ENCODE measurements at regions not wholly inside any gene's neighbourhood (a gene's known extent, or its start where the extent isn't known, plus 50 kb on each side); places are given as distances from the start of the nearest gene placed in this dataset.

DNA sequence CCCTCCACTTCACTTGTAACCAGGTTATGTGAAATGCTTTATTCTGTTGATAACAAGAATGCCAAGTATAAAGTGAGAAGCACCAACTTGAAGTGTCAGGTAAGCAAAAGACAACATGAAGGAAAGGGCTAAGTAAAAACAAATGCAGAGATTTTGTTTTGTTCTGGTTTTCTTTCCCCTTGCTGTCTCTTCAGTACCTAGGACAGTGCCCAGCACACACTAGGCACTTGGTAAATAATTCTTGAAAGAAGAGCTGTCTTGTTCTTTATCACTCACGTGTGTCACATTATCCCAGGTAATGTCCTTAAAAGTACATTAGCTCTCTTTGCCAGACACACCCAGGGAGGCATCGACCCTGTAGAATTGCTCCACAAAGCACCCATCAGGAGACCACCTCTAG lies 350.0 kb upstream of the IRAK1BP1 start:
- Histone ChIP-seq H3K4me1 (ENCODE audit: insufficient read depth, low read length) (no peaks in the 10 kb centered on the region), H3K36me3 (ENCODE audit: insufficient read depth, low read length) (no peaks in the 10 kb centered on the region), H3K27me3 (ENCODE audit: insufficient read depth, low read length, poor library complexity) (no peaks in the 10 kb centered on the region), H3K4me3 (ENCODE audit: low read depth in 1 of 2, low read length in 2 of 2) (no peak overlapping the region), H4K20me1 (ENCODE audit: insufficient read depth, low read length) (no peaks in the 10 kb centered on the region), H2AFZ (ENCODE audit: low read depth, low read length) (no peak overlapping the region), H3K4me2 (ENCODE audit: insufficient read depth, low read length) (no peak overlapping the region), H3K79me2 (ENCODE audit: insufficient read depth, low read length) (no peaks in the 10 kb centered on the region), H3K9me3 (ENCODE audit: insufficient read depth, low read length, severe bottlenecking) (no peaks in the 10 kb centered on the region), H3K27ac (ENCODE audit: low read length) (no peak overlapping the region), H3K9ac (ENCODE audit: low read depth, low read length) (no peak overlapping the region)
- DNase-seq, result no peak
- TF ChIP-seq CTCF (IDR thresholded peaks at IDR 0.05; ENCODE audit: borderline replicate concordance, extremely low read depth, low read length, poor library complexity, severe bottlenecking) (no peak), EZH2 (IDR thresholded peaks at IDR 0.05; ENCODE audit: borderline replicate concordance, low read depth, low read length, severe bottlenecking) (no peak)
- ATAC-seq (ENCODE audit: insufficient read depth, low read depth), result no peak

GRCh38 chr6:78523622-78524021 lies 343.7 kb upstream of the IRAK1BP1 start:
- no peak overlapping the region for H3K4me2 ChIP-seq (ENCODE audit: insufficient read depth, low read length)
- H3K36me3 ChIP-seq (ENCODE audit: insufficient read depth, low read length), result no peaks in the 10 kb centered on the region
- H4K20me1 ChIP-seq (ENCODE audit: insufficient read depth, low read length), result no peaks in the 10 kb centered on the region
- no peaks in the 10 kb centered on the region for H3K4me1 ChIP-seq (ENCODE audit: insufficient read depth, low read length)
- no peaks in the 10 kb centered on the region for H3K9me3 ChIP-seq (ENCODE audit: insufficient read depth, low read length, severe bottlenecking)
- ATAC-seq (ENCODE audit: insufficient read depth, low read depth), result no peak
- DNase-seq, result no peak
- no peak overlapping the region for H2AFZ ChIP-seq (ENCODE audit: low read depth, low read length)
- H3K27ac ChIP-seq (ENCODE audit: low read length), result no peak overlapping the region
- H3K79me2 ChIP-seq (ENCODE audit: insufficient read depth, low read length), result no peaks in the 10 kb centered on the region
- H3K4me3 ChIP-seq (ENCODE audit: low read depth in 1 of 2, low read length in 2 of 2), result no peak overlapping the region
- no peak overlapping the region for H3K9ac ChIP-seq (ENCODE audit: low read depth, low read length)
- TF ChIP-seq EZH2 (IDR thresholded peaks at IDR 0.05; ENCODE audit: borderline replicate concordance, low read depth, low read length, severe bottlenecking) (no peak), CTCF (IDR thresholded peaks at IDR 0.05; ENCODE audit: borderline replicate concordance, extremely low read depth, low read length, poor library complexity, severe bottlenecking) (no peak)
- H3K27me3 ChIP-seq (ENCODE audit: insufficient read depth, low read length, poor library complexity), result no peaks in the 10 kb centered on the region

- Histone ChIP-seq H3K4me3 (ENCODE audit: low read depth in 1 of 2, low read length in 2 of 2) (no peak overlapping the region), H3K9ac (ENCODE audit: low read depth, low read length) (no peak overlapping the region), H3K4me2 (ENCODE audit: insufficient read depth, low read length) (no peak overlapping the region), H3K36me3 (ENCODE audit: insufficient read depth, low read length) (no peaks in the 10 kb centered on the region), H4K20me1 (ENCODE audit: insufficient read depth, low read length) (no peaks in the 10 kb centered on the region), H3K9me3 (ENCODE audit: insufficient read depth, low read length, severe bottlenecking) (no peaks in the 10 kb centered on the region), H3K27me3 (ENCODE audit: insufficient read depth, low read length, poor library complexity) (no peaks in the 10 kb centered on the region), H3K79me2 (ENCODE audit: insufficient read depth, low read length) (no peaks in the 10 kb centered on the region), H2AFZ (ENCODE audit: low read depth, low read length) (no peak overlapping the region), H3K4me1 (ENCODE audit: insufficient read depth, low read length) (no peaks in the 10 kb centered on the region), H3K27ac (ENCODE audit: low read length) (no peak overlapping the region)
- DNase-seq (no peak), ATAC-seq (ENCODE audit: insufficient read depth, low read depth) (no peak)
- TF ChIP-seq EZH2 (IDR thresholded peaks at IDR 0.05; ENCODE audit: borderline replicate concordance, low read depth, low read length, severe bottlenecking), result no peak
- no peak for TF ChIP-seq CTCF (IDR thresholded peaks at IDR 0.05; ENCODE audit: borderline replicate concordance, extremely low read depth, low read length, poor library complexity, severe bottlenecking)
These were observed 341.4 kb upstream of the IRAK1BP1 start for GRCh38 chr6:78525976-78526375.

- Histone ChIP-seq H2AFZ (ENCODE audit: low read depth, low read length) (no peak overlapping the region), H3K4me2 (ENCODE audit: insufficient read depth, low read length) (no peak overlapping the region), H4K20me1 (ENCODE audit: insufficient read depth, low read length) (no peaks in the 10 kb centered on the region), H3K79me2 (ENCODE audit: insufficient read depth, low read length) (no peaks in the 10 kb centered on the region), H3K27ac (ENCODE audit: low read length) (no peak overlapping the region), H3K4me3 (ENCODE audit: low read depth in 1 of 2, low read length in 2 of 2) (no peak overlapping the region), H3K27me3 (ENCODE audit: insufficient read depth, low read length, poor library complexity) (no peaks in the 10 kb centered on the region), H3K4me1 (ENCODE audit: insufficient read depth, low read length) (no peaks in the 10 kb centered on the region), H3K9ac (ENCODE audit: low read depth, low read length) (no peak overlapping the region), H3K36me3 (ENCODE audit: insufficient read depth, low read length) (no peaks in the 10 kb centered on the region), H3K9me3 (ENCODE audit: insufficient read depth, low read length, severe bottlenecking) (no peaks in the 10 kb centered on the region)
- no peak for TF ChIP-seq EZH2 (IDR thresholded peaks at IDR 0.05; ENCODE audit: borderline replicate concordance, low read depth, low read length, severe bottlenecking)
- TF ChIP-seq CTCF (IDR thresholded peaks at IDR 0.05; ENCODE audit: borderline replicate concordance, extremely low read depth, low read length, poor library complexity, severe bottlenecking), result no peak
- DNase-seq, result no peak
- no peak for ATAC-seq (ENCODE audit: insufficient read depth, low read depth)
These were observed 340.9 kb upstream of the IRAK1BP1 start for GRCh38 chr6:78526432-78526831.

Data from DND-41 (cell line).